NT2/D1 (cell line): ENCODE measurements at regions not wholly inside any gene's neighbourhood (a gene's known extent, or its start where the extent isn't known, plus 50 kb on each side); places are given as distances from the start of the nearest gene placed in this dataset.

Source experiments
- SUZ12 ChIP-seq: IDR thresholded peaks from 2 replicates; pipeline ENCODE4 v1.6.1; 2011; ENCODE audit not compliant: insufficient read length, insufficient read depth; ENCODE audit errors: extremely low read depth
- YY1 ChIP-seq: IDR thresholded peaks from 2 replicates; pipeline ENCODE4 v1.6.1; 2011; ENCODE audit not compliant: insufficient read length, insufficient read depth
- ZNF274 ChIP-seq: IDR thresholded peaks from 2 replicates; pipeline ENCODE4 v1.6.1; 2011; ENCODE audit warnings: mild to moderate bottlenecking, low read depth, low read length

- TF ChIP-seq SUZ12 (no peak), ZNF274 (no peak), YY1 (no peak)
Measured at GRCh38 chr18:57976230-57976773, 67.7 kb upstream of the NEDD4L start.
